Thyroid gland (tissue), 4 donors: ENCODE measurements at regions not wholly inside any gene's neighbourhood (a gene's known extent, or its start where the extent isn't known, plus 50 kb on each side); places are given as distances from the start of the nearest gene placed in this dataset.

ENCODE experiments used
- POLR2A ChIP-seq, 2 donors: fragments of 450-650 bp; IDR thresholded peaks; one replicate each; pipeline ENCODE4 v1.6.1; 2017; ENCODE audit warnings: antibody characterized with exemption in 2 of 2, mild to moderate bottlenecking in 2 of 2, moderate library complexity in 1 of 2
- TF ChIP-seq, protein P1 (sequence below), 6 experiments: fragments of 200-600 bp in 3 of 6; fragments of 450-650 bp in 3 of 6; sonication (generic) in 3 of 6; IDR thresholded peaks; one replicate each; pipeline ENCODE4 v1.5.1; 2016 to 2019; ENCODE audit warnings: antibody characterized with exemption in 6 of 6, mild to moderate bottlenecking in 2 of 6, inconsistent platforms in 1 of 6, moderate library complexity in 1 of 6

GRCh38 chr11:109668973-109669634 is 247.1 kb downstream of the C11orf87 start:
- TF ChIP-seq, protein P1, sequence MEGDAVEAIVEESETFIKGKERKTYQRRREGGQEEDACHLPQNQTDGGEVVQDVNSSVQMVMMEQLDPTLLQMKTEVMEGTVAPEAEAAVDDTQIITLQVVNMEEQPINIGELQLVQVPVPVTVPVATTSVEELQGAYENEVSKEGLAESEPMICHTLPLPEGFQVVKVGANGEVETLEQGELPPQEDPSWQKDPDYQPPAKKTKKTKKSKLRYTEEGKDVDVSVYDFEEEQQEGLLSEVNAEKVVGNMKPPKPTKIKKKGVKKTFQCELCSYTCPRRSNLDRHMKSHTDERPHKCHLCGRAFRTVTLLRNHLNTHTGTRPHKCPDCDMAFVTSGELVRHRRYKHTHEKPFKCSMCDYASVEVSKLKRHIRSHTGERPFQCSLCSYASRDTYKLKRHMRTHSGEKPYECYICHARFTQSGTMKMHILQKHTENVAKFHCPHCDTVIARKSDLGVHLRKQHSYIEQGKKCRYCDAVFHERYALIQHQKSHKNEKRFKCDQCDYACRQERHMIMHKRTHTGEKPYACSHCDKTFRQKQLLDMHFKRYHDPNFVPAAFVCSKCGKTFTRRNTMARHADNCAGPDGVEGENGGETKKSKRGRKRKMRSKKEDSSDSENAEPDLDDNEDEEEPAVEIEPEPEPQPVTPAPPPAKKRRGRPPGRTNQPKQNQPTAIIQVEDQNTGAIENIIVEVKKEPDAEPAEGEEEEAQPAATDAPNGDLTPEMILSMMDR (IDR thresholded peaks at IDR 0.05), result no peak
- no peak for TF ChIP-seq POLR2A (IDR thresholded peaks at IDR 0.05)
